IMR-90 (cell line): ENCODE measurements at regions not wholly inside any gene's neighbourhood (a gene's known extent, or its start where the extent isn't known, plus 50 kb on each side); places are given as distances from the start of the nearest gene placed in this dataset.

Experiments
- ATAC-seq: fragments of 200-7000 bp; cut with Tn5 transposase; 2 replicates; pipeline ENCODE4 v1.9.1; 2020; ENCODE audit warnings: low read depth, mild to moderate bottlenecking, moderate library complexity
- BruUV-seq: library from RNA; stranded (reverse); fragments of 400-500 nt; replicated peaks from 2 replicates; lab custom pipeline; 2021; lab: Mats Ljungman, UMichigan
- CTCF ChIA-PET: fragments of 300-600 bp; formaldehyde crosslinking; extraction: SDS; loops from one replicate; lab custom pipeline; 2021; ENCODE audit warnings: antibody characterized with exemption; lab: Yijun Ruan, JAX
- POLR2A ChIA-PET: fragments of 300-600 bp; sonication (Branson Sonifier 250); formaldehyde crosslinking; loops from one replicate; lab custom pipeline; 2022; ENCODE audit warnings: antibody characterized with exemption; ENCODE audit not compliant: unreplicated experiment; lab: Charles Lee
- DNase-seq: peaks from one replicate; pipeline ENCODE4 v3.0.0; 2013
- H2AFZ ChIP-seq: replicated peaks from 2 replicates; pipeline ENCODE3; 2013; ENCODE audit warnings: low read length, mild to moderate bottlenecking; ENCODE audit not compliant: poor library complexity
- H2AK5ac ChIP-seq: 2 replicates; pipeline ENCODE4 v1.6.1; 2013; ENCODE audit warnings: low read depth, low read length, inconsistent platforms
- H2AK9ac ChIP-seq: replicated peaks from 2 replicates; pipeline ENCODE3; 2013; ENCODE audit warnings: mild to moderate bottlenecking, low read depth, low read length, moderate library complexity; ENCODE audit not compliant: poor library complexity
- H2BK120ac ChIP-seq: 2 replicates; pipeline ENCODE4 v1.6.1; 2013; ENCODE audit warnings: low read depth, low read length, inconsistent platforms
- H2BK15ac ChIP-seq: 3 replicates; pipeline ENCODE4 v1.6.1; 2013; ENCODE audit warnings: low read depth, low read length, inconsistent platforms
- H2BK20ac ChIP-seq: 2 replicates; pipeline ENCODE4 v1.6.1; 2013; ENCODE audit warnings: low read depth, mild to moderate bottlenecking, inconsistent platforms, low read length, moderate library complexity
- H2BK5ac ChIP-seq: 2 replicates; pipeline ENCODE4 v1.6.1; 2013; ENCODE audit warnings: mild to moderate bottlenecking, low read depth, low read length, inconsistent platforms; ENCODE audit not compliant: poor library complexity, severe bottlenecking
- H3K14ac ChIP-seq: replicated peaks from 2 replicates; pipeline ENCODE4 v1.6.1; 2013; ENCODE audit warnings: low read depth, low read length, inconsistent platforms
- H3K18ac ChIP-seq: 2 replicates; pipeline ENCODE4 v1.6.1; 2013; ENCODE audit warnings: low read depth, low read length, control low read depth
- H3K23ac ChIP-seq: 2 replicates; pipeline ENCODE4 v1.6.1; 2013; ENCODE audit warnings: low read depth, low read length, inconsistent platforms
- H3K27ac ChIP-seq: 2 replicates; pipeline ENCODE4 v1.5.1; 2013; ENCODE audit warnings: mild to moderate bottlenecking, control low read depth, low read length; ENCODE audit not compliant: insufficient read depth
- H3K27me3 ChIP-seq: 2 replicates; pipeline ENCODE4 v1.6.1; 2013; ENCODE audit warnings: low read length; ENCODE audit not compliant: control insufficient read depth, insufficient read depth
- H3K36me3 ChIP-seq: 2 replicates; pipeline ENCODE4 v1.6.1; 2013; ENCODE audit warnings: low read length, mixed read lengths; ENCODE audit not compliant: control insufficient read depth, insufficient read depth
- H3K4ac ChIP-seq: 2 replicates; pipeline ENCODE4 v1.6.1; 2013; ENCODE audit warnings: low read depth, low read length, inconsistent platforms
- H3K4me1 ChIP-seq: 2 replicates; pipeline ENCODE4 v1.6.1; 2013; ENCODE audit warnings: low read length, mixed read lengths; ENCODE audit not compliant: control insufficient read depth, insufficient read depth
- H3K4me2 ChIP-seq: 2 replicates; pipeline ENCODE4 v1.6.1; 2013; ENCODE audit warnings: low read depth, mild to moderate bottlenecking, control low read depth, low read length, moderate library complexity
- H3K4me3 ChIP-seq: 2 replicates; pipeline ENCODE4 v1.5.1; 2013; ENCODE audit warnings: low read depth, mild to moderate bottlenecking, control low read depth, low read length, moderate library complexity; ENCODE audit not compliant: insufficient read depth
- H3K56ac ChIP-seq: 2 replicates; pipeline ENCODE4 v1.6.1; 2013; ENCODE audit warnings: low read length, inconsistent platforms; ENCODE audit not compliant: insufficient read depth; ENCODE audit errors: extremely low read depth
- H3K79me1 ChIP-seq, 2 experiments: 2 replicates each; pipeline ENCODE4 v1.6.1; 2013; ENCODE audit warnings: low read length in 2 of 2, inconsistent platforms in 1 of 2, low read depth in 1 of 2
- H3K9ac ChIP-seq: 2 replicates; pipeline ENCODE4 v1.6.1; 2013; ENCODE audit warnings: low read depth, low read length, control low read depth
- H3K9me1 ChIP-seq: 2 replicates; pipeline ENCODE4 v1.6.1; 2013; ENCODE audit warnings: low read length, inconsistent platforms; ENCODE audit not compliant: insufficient read depth
- H3K9me3 ChIP-seq: 2 replicates; pipeline ENCODE4 v1.6.1; 2013; ENCODE audit warnings: low read length; ENCODE audit not compliant: control insufficient read depth, insufficient read depth
- H4K20me1 ChIP-seq: 2 replicates; pipeline ENCODE4 v1.6.1; 2013; ENCODE audit warnings: low read length, inconsistent platforms; ENCODE audit not compliant: insufficient read depth
- H4K5ac ChIP-seq: 2 replicates; pipeline ENCODE4 v1.6.1; 2013; ENCODE audit warnings: mild to moderate bottlenecking, low read depth, low read length, control low read depth
- H4K8ac ChIP-seq, 2 experiments: 2 replicates each; pipeline ENCODE4 v1.6.1; 2013; ENCODE audit warnings: low read depth in 2 of 2, low read length in 2 of 2, control low read depth in 1 of 2, inconsistent platforms in 1 of 2
- H4K91ac ChIP-seq: 2 replicates; pipeline ENCODE4 v1.6.1; 2013; ENCODE audit warnings: low read depth, low read length, inconsistent platforms; ENCODE audit not compliant: insufficient read depth
- CEBPB ChIP-seq: IDR thresholded peaks from 2 replicates; pipeline ENCODE4 v1.6.1; 2012; ENCODE audit warnings: low read depth, low read length, improper control_type of control experiment
- ELK1 ChIP-seq: fragments of 150-350 bp; IDR thresholded peaks from 2 replicates; pipeline ENCODE4 v1.6.1; 2016; ENCODE audit warnings: low read depth, mild to moderate bottlenecking, low read length, moderate library complexity, borderline replicate concordance
- MAFK ChIP-seq: IDR thresholded peaks from 2 replicates; pipeline ENCODE4 v1.6.1; 2012; ENCODE audit warnings: low read depth, low read length, improper control_type of control experiment
- NFE2L2 ChIP-seq: fragments of 150-350 bp; IDR thresholded peaks from 2 replicates; pipeline ENCODE4 v1.6.1; 2016; ENCODE audit warnings: low read depth, mild to moderate bottlenecking, low read length
- WGBS, 2 experiments: methylation state at CpG; one replicate each; pipeline versions ENCODE4 v1.1.5 to v1.1.7; 2013; ENCODE audit warnings: missing lambda C conversion rate in 2 of 2; ENCODE audit not compliant: insufficient read length in 1 of 2; ENCODE audit errors: extremely low coverage in 2 of 2; 5-methylcytosine and 5-hydroxymethylcytosine counted together
- dilution Hi-C: fragments of 300-500 bp; cut with HindIII; formaldehyde crosslinking; loops from one replicate; pipeline ENCODE4 v1.14.3; 2018; ENCODE audit warnings: low sequenced_read_pairs; ENCODE audit not compliant: unreplicated experiment
- in situ Hi-C: fragments of 300-500 bp; cut with MboI; formaldehyde crosslinking; loops from 3 replicates; pipeline ENCODE4 v1.14.3; 2019; ENCODE audit warnings: low sequenced_read_pairs, inconsistent platforms, mixed read lengths
- intact Hi-C: fragments of 100-400 bp; cut with micrococcal nuclease; formaldehyde crosslinking; loops from 2 replicates; pipeline ENCODE4 v1.10.0; 2022

- H2AK9ac ChIP-seq = no peak overlapping the region
- no peaks in the 10 kb centered on the region for H3K9me3 ChIP-seq
- H2AFZ ChIP-seq = no peak overlapping the region
- no peak overlapping the region for H2BK20ac ChIP-seq
- no peaks in the 10 kb centered on the region for H4K20me1 ChIP-seq
- in situ Hi-C loops = no loop called here
- peaks cover 14% of the 10 kb centered on the region for H3K4me1 ChIP-seq
- H2BK15ac ChIP-seq = no peak overlapping the region
- H3K14ac ChIP-seq = no peak overlapping the region
- H3K18ac ChIP-seq = no peak overlapping the region
- no peak overlapping the region for H3K27ac ChIP-seq
- WGBS, 2 experiments = 50% methylated on average over 2 of the region's 4 CpGs; no CpG with 5 or more reads in 1 of the 2 experiments
- H3K4me2 ChIP-seq = no peak overlapping the region
- H3K27me3 ChIP-seq = no peaks in the 10 kb centered on the region
- H4K91ac ChIP-seq = no peak overlapping the region
- intact Hi-C loops = no loop called here
- H3K36me3 ChIP-seq = no peaks in the 10 kb centered on the region
- no peak overlapping the region for H4K8ac ChIP-seq
- no peak overlapping the region for H3K4ac ChIP-seq
- POLR2A ChIA-PET = no interaction called here
- dilution Hi-C loops = no loop called here
- H2AK5ac ChIP-seq = no peak overlapping the region
- CTCF ChIA-PET = interaction anchor here (1.1 kb wide), 1 partner anchor 64 kb away, joined by 3 read pairs; no protein-coding TSS in a partner anchor
- ATAC-seq (no peak), DNase-seq (no peak)
- TF ChIP-seq CEBPB (peak; percentile 57), MAFK (no peak), NFE2L2 (no peak), ELK1 (no peak)
- H3K9ac ChIP-seq = no peak overlapping the region
- H2BK120ac ChIP-seq = no peak overlapping the region
- H3K56ac ChIP-seq = no peak overlapping the region
- H3K79me1 ChIP-seq = no peaks in the 10 kb centered on the region
- H3K4me3 ChIP-seq = no peak overlapping the region
- no peak overlapping the region for H2BK5ac ChIP-seq
- H4K5ac ChIP-seq = no peak overlapping the region
- H3K23ac ChIP-seq = no peak overlapping the region
- BruUV-seq = no TSS peak
- H3K9me1 ChIP-seq = 0 out of 2 replicates have a peak, but pooled peaks cover 3% of the 10 kb centered on the region
Measured at GRCh38 chr2:215775106-215775505, 238.2 kb downstream of the MREG start.
